ENCODE measurements at regions not wholly inside any gene's neighbourhood (a gene's known extent, or its start where the extent isn't known, plus 50 kb on each side); places are given as distances from the start of the nearest gene placed in this dataset.
"Not testable (repeated sequence)": the region's sequence is repeated elsewhere in the genome, so short reads cannot be mapped to it uniquely, and the experiment has no call there.

- H3K9me3 ChIP-seq (ENCODE audit: control insufficient read depth in 2 of 3, insufficient read depth in 1 of 3, low read length in 3 of 3), result no peaks in the 10 kb centered on the region
- H3K4me3 ChIP-seq (ENCODE audit: low read length in 3 of 3), result no peak overlapping the region
- FAIRE-seq (no peak), DNase-seq (peak in 1 of 5 donors; percentile 72)
- H3K36me3 ChIP-seq (ENCODE audit: control insufficient read depth in 2 of 3, insufficient read depth in 3 of 3, low read length in 3 of 3), result no peaks in the 10 kb centered on the region
- TF ChIP-seq CTCF (IDR thresholded peaks at IDR 0.05; ENCODE audit: borderline replicate concordance, extremely low read depth, insufficient read depth), result no peak
- H3K27ac ChIP-seq (ENCODE audit: low read depth in 2 of 2, low read length in 2 of 2), result no peak overlapping the region
- H3K4me1 ChIP-seq (ENCODE audit: control insufficient read depth in 2 of 3, insufficient read depth in 2 of 3, low read depth in 1 of 3, low read length in 3 of 3), result no peaks in the 10 kb centered on the region
- H3K27me3 ChIP-seq (ENCODE audit: control insufficient read depth, insufficient read depth, low read length), result no peaks in the 10 kb centered on the region
- H3K9ac ChIP-seq (ENCODE audit: low read length in 3 of 3), result no peak overlapping the region
- intact Hi-C loops (cut with DNase I), result no loop called here
Measured at GRCh38 chr16:51834133-51834532, 683.1 kb upstream of the SALL1 start.

DNA sequence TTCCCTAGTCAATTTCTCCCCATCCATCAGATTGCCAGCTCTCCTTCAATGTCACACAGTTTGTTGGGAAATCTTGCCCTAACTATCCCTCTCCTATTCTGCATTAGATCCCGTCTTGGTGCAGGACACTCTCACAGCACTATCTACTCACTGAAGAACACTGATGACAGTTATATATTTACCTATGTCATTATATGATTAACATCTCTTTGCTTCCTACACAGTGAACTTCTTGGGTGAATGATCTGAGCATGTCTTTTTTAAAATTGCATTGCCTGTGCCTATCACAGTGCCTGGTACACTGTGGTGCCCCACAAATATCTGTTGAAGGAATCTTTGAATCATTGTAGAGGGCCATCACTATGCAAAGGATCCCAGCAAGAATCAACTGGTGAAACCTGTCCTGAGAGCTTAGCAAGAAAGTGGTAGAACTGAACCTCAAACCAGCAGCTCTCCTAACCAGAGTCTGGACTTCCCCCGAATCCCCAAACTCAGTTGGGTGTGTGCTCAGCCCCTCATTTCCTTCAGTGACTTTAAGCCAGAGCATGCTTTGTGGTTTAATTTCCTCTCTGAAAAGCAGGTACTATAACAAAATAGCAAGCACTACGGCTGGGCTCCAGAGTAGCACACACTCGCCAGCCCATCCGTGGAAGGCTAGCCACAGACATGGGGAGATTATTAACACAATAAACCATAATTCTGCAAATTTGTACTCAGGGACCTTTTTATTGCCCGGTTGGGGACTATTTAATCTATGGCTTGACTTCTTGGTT lies 680.7 kb upstream of the SALL1 start:
- DNase-seq (no peak), FAIRE-seq (no peak)
- H3K36me3 ChIP-seq (ENCODE audit: control insufficient read depth in 2 of 3, insufficient read depth in 3 of 3, low read length in 3 of 3), result no peaks in the 10 kb centered on the region
- H3K27me3 ChIP-seq (ENCODE audit: control insufficient read depth, insufficient read depth, low read length), result no peaks in the 10 kb centered on the region
- no peak overlapping the region for H3K27ac ChIP-seq (ENCODE audit: low read depth in 2 of 2, low read length in 2 of 2)
- no peaks in the 10 kb centered on the region for H3K9me3 ChIP-seq (ENCODE audit: control insufficient read depth in 2 of 3, insufficient read depth in 1 of 3, low read length in 3 of 3)
- TF ChIP-seq CTCF (IDR thresholded peaks at IDR 0.05; ENCODE audit: borderline replicate concordance, extremely low read depth, insufficient read depth), result no peak
- H3K4me3 ChIP-seq (ENCODE audit: low read length in 3 of 3), result no peak overlapping the region
- intact Hi-C loops (cut with DNase I), result no loop called here
- H3K4me1 ChIP-seq (ENCODE audit: control insufficient read depth in 2 of 3, insufficient read depth in 2 of 3, low read depth in 1 of 3, low read length in 3 of 3), result no peaks in the 10 kb centered on the region
- no peak overlapping the region for H3K9ac ChIP-seq (ENCODE audit: low read length in 3 of 3)

DNA sequence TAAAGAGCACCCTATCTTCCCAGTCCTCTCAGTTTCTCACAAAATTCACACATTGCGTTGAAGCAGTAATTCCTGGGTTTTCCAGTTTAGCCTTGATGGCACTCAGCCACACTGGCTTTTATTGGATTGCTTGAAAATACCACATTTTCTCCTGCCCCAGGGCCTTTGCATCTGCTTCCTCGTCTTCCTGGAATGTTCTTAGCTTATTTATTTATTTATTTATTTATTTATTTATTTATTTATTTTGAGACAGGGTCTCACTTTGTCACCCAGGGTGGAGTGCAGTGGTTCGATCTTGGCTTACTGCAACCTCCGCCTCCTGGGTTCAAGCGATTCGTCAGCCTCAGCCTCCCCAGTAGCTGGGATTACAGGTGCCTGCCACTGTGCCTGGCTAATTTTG lies 680.0 kb upstream of the SALL1 start:
- intact Hi-C loops (cut with DNase I); H3K4me1 ChIP-seq (ENCODE audit: control insufficient read depth in 2 of 3, insufficient read depth in 2 of 3, low read depth in 1 of 3, low read length in 3 of 3); H3K4me3 ChIP-seq (ENCODE audit: low read length in 3 of 3); H3K36me3 ChIP-seq (ENCODE audit: control insufficient read depth in 2 of 3, insufficient read depth in 3 of 3, low read length in 3 of 3); H3K9me3 ChIP-seq (ENCODE audit: control insufficient read depth in 2 of 3, insufficient read depth in 1 of 3, low read length in 3 of 3); FAIRE-seq; H3K27ac ChIP-seq (ENCODE audit: low read depth in 2 of 2, low read length in 2 of 2); H3K9ac ChIP-seq (ENCODE audit: low read length in 3 of 3); H3K27me3 ChIP-seq (ENCODE audit: control insufficient read depth, insufficient read depth, low read length); DNase-seq: not testable (repeated sequence)

- FAIRE-seq (no peak), DNase-seq (no peak)
- Histone ChIP-seq H3K4me1 (ENCODE audit: control insufficient read depth in 2 of 3, insufficient read depth in 2 of 3, low read depth in 1 of 3, low read length in 3 of 3) (no peaks in the 10 kb centered on the region), H3K27me3 (ENCODE audit: control insufficient read depth, insufficient read depth, low read length) (no peaks in the 10 kb centered on the region), H3K4me3 (ENCODE audit: low read length in 3 of 3) (no peak overlapping the region), H3K9ac (ENCODE audit: low read length in 3 of 3) (no peak overlapping the region), H3K36me3 (ENCODE audit: control insufficient read depth in 2 of 3, insufficient read depth in 3 of 3, low read length in 3 of 3) (no peaks in the 10 kb centered on the region), H3K27ac (ENCODE audit: low read depth in 2 of 2, low read length in 2 of 2) (no peak overlapping the region), H3K9me3 (ENCODE audit: control insufficient read depth in 2 of 3, insufficient read depth in 1 of 3, low read length in 3 of 3) (no peaks in the 10 kb centered on the region)
- intact Hi-C loops (cut with DNase I), result no loop called here
- TF ChIP-seq CTCF (IDR thresholded peaks at IDR 0.05; ENCODE audit: borderline replicate concordance, extremely low read depth, insufficient read depth), result no peak
Measured at GRCh38 chr16:51825779-51826178, 674.7 kb upstream of the SALL1 start.
